GM23338 (cell line): ENCODE measurements at regions not wholly inside any gene's neighbourhood (a gene's known extent, or its start where the extent isn't known, plus 50 kb on each side); places are given as distances from the start of the nearest gene placed in this dataset.

Experiments
- ATAC-seq: fragments of 200-7000 bp; cut with Tn5 transposase; 3 replicates; pipeline ENCODE4 v1.9.1; 2020
- DNase-seq: peaks from one replicate; pipeline ENCODE4 v3.0.0-alpha.2; 2015; ENCODE audit warnings: low spot score
- H2AFZ ChIP-seq: fragments of 200-600 bp; sonication (generic); 2 replicates; pipeline ENCODE4 v1.8.0; 2016; ENCODE audit warnings: antibody characterized with exemption, mild to moderate bottlenecking, moderate library complexity
- H3F3A ChIP-seq: fragments of 200-600 bp; sonication (generic); replicated peaks from 2 replicates; pipeline ENCODE4 v1.8.0; 2017; ENCODE audit warnings: antibody characterized with exemption, mixed run types, low read depth
- H3K27ac ChIP-seq: fragments of 200-600 bp; sonication (generic); 2 replicates; pipeline ENCODE4 v1.6.1; 2016; ENCODE audit warnings: low read depth
- H3K27me3 ChIP-seq: fragments of 200-600 bp; sonication (generic); 2 replicates; pipeline ENCODE4 v1.8.0; 2016; ENCODE audit warnings: mild to moderate bottlenecking, mixed run types, moderate library complexity; ENCODE audit not compliant: insufficient read depth
- H3K36me3 ChIP-seq: fragments of 200-600 bp; sonication (generic); 2 replicates; pipeline ENCODE4 v1.8.0; 2016; ENCODE audit warnings: mild to moderate bottlenecking; ENCODE audit not compliant: insufficient read depth
- H3K4me1 ChIP-seq: fragments of 200-600 bp; sonication (generic); 2 replicates; pipeline ENCODE4 v1.8.0; 2016; ENCODE audit warnings: mild to moderate bottlenecking, moderate library complexity; ENCODE audit not compliant: insufficient read depth
- H3K4me2 ChIP-seq: fragments of 200-600 bp; sonication (generic); 2 replicates; pipeline ENCODE4 v1.7.1; 2017; ENCODE audit warnings: mixed run types
- H3K4me3 ChIP-seq: fragments of 200-600 bp; sonication (generic); 2 replicates; pipeline ENCODE4 v1.6.1; 2016; ENCODE audit warnings: mixed run types
- H3K79me2 ChIP-seq: fragments of 200-600 bp; sonication (generic); replicated peaks from 2 replicates; pipeline ENCODE4 v1.8.0; 2017; ENCODE audit warnings: mild to moderate bottlenecking; ENCODE audit not compliant: insufficient read depth
- H3K9me2 ChIP-seq: fragments of 200-600 bp; sonication (generic); 2 replicates; pipeline ENCODE4 v1.8.0; 2017; ENCODE audit not compliant: insufficient read depth
- H4K20me1 ChIP-seq: fragments of 200-600 bp; sonication (generic); replicated peaks from 2 replicates; pipeline ENCODE4 v1.8.0; 2017; ENCODE audit warnings: mild to moderate bottlenecking; ENCODE audit not compliant: insufficient read depth
- H3K27ac Mint-ChIP-seq: 2 replicates; pipeline ENCODE4 v1.8.0; 2020; ENCODE audit warnings: inconsistent platforms, mild to moderate bottlenecking, moderate library complexity, mixed read lengths
- H3K27me3 Mint-ChIP-seq: 3 replicates; pipeline ENCODE4 v1.8.0; 2022; ENCODE audit warnings: low read depth, mild to moderate bottlenecking, moderate library complexity, mixed read lengths, inconsistent platforms; ENCODE audit not compliant: insufficient read depth, poor library complexity
- H3K36me3 Mint-ChIP-seq: 3 replicates; pipeline ENCODE4 v1.8.0; 2021; ENCODE audit warnings: low read depth, mild to moderate bottlenecking, inconsistent platforms, moderate library complexity, mixed read lengths
- H3K4me1 Mint-ChIP-seq: 3 replicates; pipeline ENCODE4 v1.8.0; 2020; ENCODE audit warnings: mild to moderate bottlenecking, inconsistent platforms, mixed read lengths
- H3K4me3 Mint-ChIP-seq: 3 replicates; pipeline ENCODE4 v1.8.0; 2021; ENCODE audit warnings: moderate library complexity, mild to moderate bottlenecking, inconsistent platforms, mixed read lengths
- H3K9me3 Mint-ChIP-seq: 3 replicates; pipeline ENCODE4 v1.8.0; 2020; ENCODE audit warnings: moderate library complexity, mild to moderate bottlenecking, inconsistent platforms, mixed read lengths
- CTCF ChIP-seq, 2 experiments: fragments of 200-600 bp in 1 of 2; sonication (generic) in 1 of 2; conservative IDR thresholded peaks; 2 replicates each; pipeline versions ENCODE4 v1.5.1 to v1.6.1; 2016 to 2017; ENCODE audit warnings: antibody characterized with exemption in 2 of 2, low read depth in 2 of 2, mild to moderate bottlenecking in 2 of 2, moderate library complexity in 1 of 2
- EZH2 ChIP-seq: fragments of 200-600 bp; sonication (generic); IDR thresholded peaks from one replicate; pipeline ENCODE4 v1.8.0; 2017; ENCODE audit warnings: antibody characterized with exemption, mild to moderate bottlenecking, low read depth; ENCODE audit not compliant: unreplicated experiment
- POLR2AphosphoS5 ChIP-seq: IDR thresholded peaks from 2 replicates; pipeline ENCODE4 v1.6.1; 2016; ENCODE audit warnings: antibody characterized with exemption, low read depth
- ZNF462 ChIP-seq: fragments of 250-450 bp; sonication (Bioruptor Pico); IDR thresholded peaks from 2 replicates; pipeline ENCODE4 v1.5.0; 2020; ENCODE audit warnings: mild to moderate bottlenecking, moderate library complexity

GRCh38 chr2:41267929-41268659 is 779.7 kb upstream of the PKDCC start:
- no peaks in the 10 kb centered on the region for H3K27me3 ChIP-seq
- ATAC-seq (no peak), DNase-seq (no peak)
- no peaks in the 10 kb centered on the region for H3K36me3 ChIP-seq
- TF ChIP-seq EZH2 (no peak), ZNF462 (CRISPR knock-in tag) (no peak)
- Mint-ChIP-seq H3K27ac (no peak overlapping the region), H3K36me3 (no peaks in the 10 kb centered on the region), H3K4me1 (no peaks in the 10 kb centered on the region), H3K27me3 (no peaks in the 10 kb centered on the region), H3K4me3 (no peak overlapping the region), H3K9me3 (no peaks in the 10 kb centered on the region)
- H3K4me3 ChIP-seq: no peak overlapping the region
- H3F3A ChIP-seq: no peaks in the 10 kb centered on the region
- H3K4me2 ChIP-seq: no peak overlapping the region
- no peaks in the 10 kb centered on the region for H3K79me2 ChIP-seq
- peaks cover 11% of the 10 kb centered on the region; the same call in 1 of the 2 replicates for H3K9me2 ChIP-seq
- H3K4me1 ChIP-seq: no peaks in the 10 kb centered on the region
- no peak overlapping the region for H3K27ac ChIP-seq
- H4K20me1 ChIP-seq: no peaks in the 10 kb centered on the region
- H2AFZ ChIP-seq: no peak overlapping the region

GRCh38 chr2:41283079-41283775 is 764.6 kb upstream of the PKDCC start:
- Histone ChIP-seq H3K36me3 (no peaks in the 10 kb centered on the region), H3K4me1 (no peaks in the 10 kb centered on the region), H4K20me1 (no peaks in the 10 kb centered on the region), H3K9me2 (no peaks in the 10 kb centered on the region; the same call in 1 of the 2 replicates), H3K4me2 (no peak overlapping the region), H3K27me3 (no peaks in the 10 kb centered on the region), H3K79me2 (no peaks in the 10 kb centered on the region), H2AFZ (no peak overlapping the region), H3F3A (no peaks in the 10 kb centered on the region), H3K4me3 (no peak overlapping the region), H3K27ac (no peak overlapping the region)
- no peaks in the 10 kb centered on the region; the same call in 2 of the 3 replicates for H3K36me3 Mint-ChIP-seq
- H3K9me3 Mint-ChIP-seq: no peaks in the 10 kb centered on the region; the same call in 2 of the 3 replicates
- TF ChIP-seq POLR2AphosphoS5: no peak
- TF ChIP-seq EZH2: no peak
- TF ChIP-seq CTCF (conservative IDR thresholded peaks at IDR 0.05; ENCODE audit: low read depth in 2 of 2): peak; percentile 38 to 63
- H3K4me1 Mint-ChIP-seq: no peaks in the 10 kb centered on the region
- peak; percentile 36 for DNase-seq
- H3K27ac Mint-ChIP-seq: no peak overlapping the region
- peak; percentile 50 for ATAC-seq
- H3K27me3 Mint-ChIP-seq: no peaks in the 10 kb centered on the region
- H3K4me3 Mint-ChIP-seq: no peak overlapping the region
